GM13976 (cell line): ENCODE measurements at regions not wholly inside any gene's neighbourhood (a gene's known extent, or its start where the extent isn't known, plus 50 kb on each side); places are given as distances from the start of the nearest gene placed in this dataset.

ENCODE experiments used
- DNase-seq: peaks from one replicate; pipeline ENCODE4 v3.0.0; 2012; ENCODE audit warnings: low spot score
- CTCF ChIP-seq: IDR thresholded peaks from 2 replicates; pipeline ENCODE4 v1.5.1; 2012; ENCODE audit warnings: borderline replicate concordance, mild to moderate bottlenecking; ENCODE audit not compliant: insufficient read depth; ENCODE audit errors: extremely low read depth, missing control alignments, control extremely low read depth
- in situ Hi-C: fragments of 300-500 bp; cut with MboI; formaldehyde crosslinking; loops from one replicate; pipeline ENCODE4 v1.12.0; 2022; ENCODE audit warnings: low sequenced_read_pairs, mixed read lengths, inconsistent platforms; ENCODE audit not compliant: unreplicated experiment

- no peak for DNase-seq
- no peak for TF ChIP-seq CTCF
- in situ Hi-C loops = no loop called here
These were observed 85.2 kb upstream of the CDC42BPA start for GRCh38 chr1:227403535-227403934.

GRCh38 chr1:227401562-227402342 lies 83.5 kb upstream of the CDC42BPA start:
- in situ Hi-C loops = no loop called here
- TF ChIP-seq CTCF = no peak
- no peak for DNase-seq

- no peak for TF ChIP-seq CTCF
- DNase-seq = no peak
- in situ Hi-C loops = no loop called here
These were observed 80.9 kb upstream of the CDC42BPA start for GRCh38 chr1:227399152-227399730.

- TF ChIP-seq CTCF = no peak
- in situ Hi-C loops = no loop called here
- no peak for DNase-seq
These were observed 79.2 kb upstream of the CDC42BPA start for GRCh38 chr1:227397354-227397978.

- in situ Hi-C loops = no loop called here
- no peak for DNase-seq
- TF ChIP-seq CTCF = no peak
These were observed 78.5 kb upstream of the CDC42BPA start for GRCh38 chr1:227396539-227397353.

GRCh38 chr1:227395426-227396028 lies 77.2 kb upstream of the CDC42BPA start:
- DNase-seq = no peak
- TF ChIP-seq CTCF = no peak
- in situ Hi-C loops = no loop called here
